HT1080 (cell line): ENCODE measurements at regions not wholly inside any gene's neighbourhood (a gene's known extent, or its start where the extent isn't known, plus 50 kb on each side); places are given as distances from the start of the nearest gene placed in this dataset.
A peak's percentile ranks its signal among the peaks of the same experiment; 100 is the strongest.
"Not testable (repeated sequence)": the region's sequence is repeated elsewhere in the genome, so short reads cannot be mapped to it uniquely, and the experiment has no call there.

Source experiments
- DNase-seq: peaks from one replicate; pipeline ENCODE4 v3.0.0-alpha.2; 2015; ENCODE audit warnings: low read depth

DNA sequence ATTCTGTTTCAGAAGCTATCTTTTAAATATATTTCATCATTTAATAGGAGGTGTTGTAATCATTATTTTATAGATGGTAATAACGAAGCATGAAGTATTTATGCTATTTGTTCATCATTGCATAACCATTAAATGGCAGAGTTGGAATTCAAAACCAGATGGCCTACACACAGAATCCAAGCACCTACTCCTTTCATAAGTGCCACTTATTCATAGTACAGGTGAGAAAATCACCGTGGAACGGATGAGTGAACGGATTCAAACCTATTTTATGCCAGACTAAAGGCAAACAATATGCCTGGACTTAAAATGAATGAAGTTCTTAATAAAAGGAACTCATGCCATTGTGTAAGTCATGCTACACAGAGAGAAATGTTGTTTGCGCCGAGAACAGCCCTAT is 397.9 kb upstream of the ADGRB3 start:
- DNase-seq: no peak

GRCh38 chr6:68235326-68235784 is 399.7 kb upstream of the ADGRB3 start:
- peak; percentile 51 for DNase-seq

GRCh38 chr6:68233623-68234022 is 401.5 kb upstream of the ADGRB3 start:
- DNase-seq: peak; percentile 41

DNA sequence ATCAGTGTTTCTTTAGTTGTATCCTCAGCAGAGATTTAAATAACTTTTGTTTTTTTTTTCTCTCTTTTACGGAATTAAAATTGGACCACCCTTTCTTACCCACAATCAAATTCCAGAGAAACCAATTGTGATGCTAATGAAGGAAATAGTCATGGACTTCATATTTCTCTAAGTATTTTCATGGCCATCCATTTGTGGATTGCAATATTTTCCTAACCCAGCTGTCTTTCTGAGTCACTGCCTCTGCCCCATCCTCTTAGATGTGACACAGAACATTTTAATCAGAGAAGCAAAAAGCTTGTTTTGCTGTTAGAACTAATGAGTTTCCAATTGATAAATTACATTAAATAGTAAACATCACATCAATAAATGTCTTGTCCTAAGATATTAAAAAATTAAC is 405.5 kb upstream of the ADGRB3 start:
- no peak for DNase-seq

DNA sequence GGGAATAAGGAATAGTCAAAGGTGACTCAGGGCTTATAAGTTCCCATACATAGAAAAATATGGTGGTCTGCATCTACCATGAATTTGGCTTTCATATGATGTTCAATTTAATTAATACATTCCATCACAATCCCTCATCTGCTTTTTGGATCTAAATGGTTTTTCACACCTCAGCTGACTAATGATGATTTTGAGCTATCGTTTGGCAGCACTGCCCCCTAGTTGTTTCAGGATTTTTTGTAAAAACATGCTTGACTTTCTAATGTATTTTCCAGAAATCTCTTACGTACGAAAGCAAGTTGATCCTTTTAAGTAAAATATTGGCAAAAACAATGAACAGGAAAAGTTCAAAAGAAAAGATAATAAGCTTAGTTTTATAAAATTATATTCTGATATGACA is 408.6 kb upstream of the ADGRB3 start:
- no peak for DNase-seq

DNA sequence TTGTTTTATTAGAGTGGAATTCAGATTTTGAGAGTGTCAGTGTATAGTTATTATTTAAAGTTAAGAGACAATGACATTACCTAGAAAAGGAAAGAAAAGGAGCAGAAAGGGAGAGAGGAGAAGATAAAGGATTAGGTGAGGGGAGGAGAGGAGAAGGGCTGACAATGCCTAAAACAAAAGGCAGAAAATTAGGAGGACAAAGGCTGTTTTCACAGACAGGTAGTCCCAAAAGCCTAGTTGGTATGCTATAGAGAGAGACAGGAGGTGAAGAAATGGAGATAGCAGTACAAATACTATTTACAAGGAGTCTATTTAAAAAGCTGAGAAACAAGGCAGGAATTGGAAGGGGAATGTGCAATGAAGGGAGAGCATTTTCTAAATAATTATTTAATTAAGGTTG is 409.4 kb upstream of the ADGRB3 start:
- DNase-seq: no peak

DNA sequence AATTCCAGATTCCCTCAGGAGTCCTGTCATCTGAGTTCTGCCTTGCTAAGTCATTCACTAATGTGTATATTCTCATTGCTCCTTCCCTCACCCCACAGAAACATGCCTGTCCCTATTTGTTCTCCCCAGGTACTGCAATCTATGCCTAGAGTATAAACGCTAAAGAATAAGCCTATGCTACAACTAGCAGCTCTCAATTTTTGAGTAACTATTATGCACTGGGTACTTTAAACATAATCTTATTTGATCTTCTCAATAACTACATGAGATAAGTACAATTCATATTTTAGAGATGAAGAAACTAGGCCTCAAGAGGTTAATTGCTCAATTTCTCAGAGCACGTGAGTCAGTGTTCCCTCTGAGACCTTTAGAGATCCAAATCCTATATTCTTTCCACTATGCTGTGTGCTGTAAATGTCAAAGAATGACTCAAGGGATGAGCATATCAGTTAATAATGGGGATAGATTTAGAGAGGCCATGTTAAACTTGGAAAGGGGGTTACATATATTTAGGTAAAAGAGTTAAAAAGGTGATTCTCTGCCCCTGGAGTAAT is 423.8 kb upstream of the ADGRB3 start:
- no peak for DNase-seq

DNA sequence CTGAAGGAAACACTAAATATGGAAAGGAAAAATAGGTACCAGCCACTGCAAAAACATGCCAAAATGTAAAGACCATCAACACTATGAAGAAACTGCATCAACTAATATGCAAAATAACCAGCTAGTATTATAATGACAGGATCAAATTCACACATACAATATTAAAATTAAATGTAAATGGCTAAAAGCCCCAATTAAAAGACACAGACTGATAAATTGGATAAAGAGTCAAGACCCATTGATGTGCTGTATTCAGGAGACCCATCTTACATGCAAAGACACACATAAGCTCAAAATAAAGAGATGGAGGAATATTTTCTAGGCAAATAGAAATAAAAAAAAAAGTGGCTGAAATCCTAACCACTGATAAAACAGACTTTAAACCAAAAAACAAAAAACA is 427.5 kb upstream of the ADGRB3 start:
- DNase-seq: not testable (repeated sequence)

GRCh38 chr6:68200929-68201328 is 434.2 kb upstream of the ADGRB3 start:
- no peak for DNase-seq

- DNase-seq: no peak
These were observed 437.7 kb upstream of the ADGRB3 start for GRCh38 chr6:68197356-68197755.

DNA sequence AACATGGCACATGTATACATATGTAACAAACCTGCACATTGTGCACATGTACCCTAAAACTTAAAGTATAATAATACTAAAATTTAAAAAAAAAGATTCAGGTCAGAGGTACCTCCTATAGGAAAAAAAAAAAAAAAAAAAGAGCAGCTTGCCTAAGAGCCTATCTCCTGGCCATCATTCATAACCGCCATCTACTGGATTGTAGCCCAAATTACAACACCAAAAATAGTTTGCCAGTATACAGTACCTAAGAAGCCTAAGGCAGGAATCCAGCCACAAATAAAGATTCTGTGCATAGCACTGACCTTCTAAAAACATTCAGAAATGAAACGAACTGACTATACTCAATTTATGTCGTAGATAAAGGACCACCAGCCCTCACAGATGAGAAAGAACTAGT is 438.4 kb upstream of the ADGRB3 start:
- DNase-seq: peak; percentile 48

GRCh38 chr6:68195753-68196152 is 439.3 kb upstream of the ADGRB3 start:
- DNase-seq: not testable (repeated sequence)

DNA sequence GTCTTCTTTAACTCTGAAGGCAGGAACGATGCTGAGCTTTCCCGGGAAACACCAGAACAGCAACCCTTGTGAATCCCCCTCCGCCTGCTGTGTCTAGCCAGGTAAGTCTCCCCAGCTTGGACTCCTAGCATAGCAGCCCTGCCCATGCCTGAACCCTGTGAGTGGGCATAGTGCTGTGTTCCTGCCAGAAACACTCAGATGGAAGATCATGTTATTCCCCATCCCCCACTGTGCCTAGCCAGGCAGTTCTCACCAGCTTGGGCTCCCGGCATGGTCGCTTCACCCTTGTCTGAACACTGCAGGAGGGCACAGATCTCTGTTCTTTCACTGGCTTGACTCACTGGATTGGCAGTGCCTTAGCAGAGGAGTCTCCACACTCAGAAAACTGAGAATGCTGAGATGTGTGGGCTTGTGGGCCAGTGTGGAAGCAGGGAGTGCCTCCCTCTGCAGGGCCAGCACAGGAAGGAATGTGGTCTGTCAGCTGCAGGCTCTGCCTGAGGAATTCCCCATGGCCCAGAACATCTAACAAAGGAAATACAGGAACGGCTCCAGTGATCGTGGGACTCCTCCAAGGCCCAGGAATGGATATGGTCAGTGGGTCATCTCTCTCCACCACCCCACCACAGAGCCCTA is 440.1 kb upstream of the ADGRB3 start:
- peak; percentile 17 for DNase-seq

GRCh38 chr6:68192988-68193387 is 442.1 kb upstream of the ADGRB3 start:
- no peak for DNase-seq

DNA sequence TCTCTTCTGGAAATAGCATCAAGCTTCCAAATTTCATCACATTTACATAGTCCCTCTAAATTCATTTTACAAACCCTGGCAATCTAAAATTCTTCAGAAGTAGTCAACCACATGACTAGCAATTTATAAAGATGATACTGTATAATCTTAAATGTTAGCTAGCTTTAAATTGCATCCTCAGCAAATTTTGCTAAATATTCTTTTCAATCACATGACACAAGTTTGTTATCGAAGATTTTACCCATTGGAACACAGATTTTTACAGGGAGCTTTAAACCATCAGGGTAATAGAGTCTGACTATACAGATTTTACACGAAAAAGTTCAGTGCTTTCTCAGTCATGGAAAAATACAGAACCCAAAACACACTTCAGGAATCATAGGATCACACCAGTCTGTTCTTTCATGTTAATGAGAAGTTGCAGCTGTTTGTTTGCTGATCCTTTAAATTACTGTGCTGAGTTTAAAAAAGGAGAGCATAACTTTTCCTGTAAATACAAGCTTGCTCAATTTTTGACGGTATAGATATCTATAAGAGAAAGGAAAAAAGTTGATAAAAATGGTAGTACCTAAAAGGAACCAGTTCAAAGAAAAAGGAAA is 445.8 kb upstream of the ADGRB3 start:
- no peak for DNase-seq

GRCh38 chr6:68186870-68187269 is 448.2 kb upstream of the ADGRB3 start:
- DNase-seq: no peak

GRCh38 chr6:68182386-68182785 is 452.7 kb upstream of the ADGRB3 start:
- DNase-seq: no peak

- not testable (repeated sequence) for DNase-seq
These were observed 454.1 kb upstream of the ADGRB3 start for GRCh38 chr6:68181027-68181426.

- DNase-seq: no peak
These were observed 461.5 kb upstream of the ADGRB3 start for GRCh38 chr6:68173616-68174015.

DNA sequence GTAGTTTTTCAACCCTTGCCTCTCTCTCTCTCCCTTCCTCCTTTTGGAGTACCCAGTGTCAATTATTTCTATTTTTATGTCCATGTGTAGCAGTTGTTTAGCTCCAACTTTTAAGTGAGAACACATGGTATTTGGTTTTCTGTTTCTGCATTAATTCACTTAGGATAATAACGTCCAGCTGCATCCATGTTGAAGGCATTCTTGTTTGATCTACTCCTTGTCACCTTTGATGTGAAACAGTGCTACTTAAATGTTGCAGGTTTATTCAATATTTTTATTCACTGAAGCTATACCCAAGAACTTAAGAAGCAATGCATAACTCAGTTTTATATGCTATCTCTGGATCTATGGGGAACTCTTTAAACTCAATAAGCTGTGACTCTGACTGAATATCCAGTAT is 465.2 kb upstream of the ADGRB3 start:
- no peak for DNase-seq

DNA sequence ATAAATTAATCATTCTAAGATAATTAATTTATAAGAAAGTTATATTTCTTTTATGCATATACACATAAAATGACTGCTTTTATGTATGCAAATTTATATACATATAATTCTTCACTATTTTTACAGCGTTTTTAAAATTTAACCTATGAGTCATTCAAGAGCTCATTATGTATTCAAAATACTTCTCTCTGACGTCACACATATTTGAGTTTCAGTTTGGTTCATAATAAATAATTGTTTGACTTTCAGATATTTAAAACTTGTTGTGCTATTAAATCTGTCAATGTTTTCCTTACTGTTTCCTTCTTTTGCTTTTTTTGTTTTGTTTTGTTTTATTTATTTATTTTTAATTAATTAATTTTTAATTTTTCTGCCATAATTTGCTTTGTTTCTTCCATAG is 467.5 kb upstream of the ADGRB3 start:
- DNase-seq: no peak

DNA sequence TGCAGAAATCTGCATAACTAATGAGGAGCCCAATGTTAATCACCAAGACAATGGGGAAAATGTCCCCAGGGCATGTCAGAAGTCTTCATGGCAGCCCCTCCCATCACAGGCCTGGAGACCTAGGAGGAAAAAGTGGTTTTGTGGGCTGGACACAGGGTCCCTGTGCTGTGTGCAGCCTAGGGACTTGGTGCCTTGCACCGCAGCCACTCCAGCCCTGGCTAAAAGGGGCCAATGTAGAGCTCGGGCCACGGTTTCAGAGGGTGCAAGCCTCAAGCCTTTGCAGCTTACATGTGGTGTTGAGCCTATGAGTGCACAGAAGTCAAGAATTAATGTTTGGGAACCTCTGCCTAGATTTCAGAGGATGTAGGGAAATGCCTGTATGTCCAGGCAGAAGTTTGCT is 474.3 kb upstream of the ADGRB3 start:
- DNase-seq: not testable (repeated sequence)

DNA sequence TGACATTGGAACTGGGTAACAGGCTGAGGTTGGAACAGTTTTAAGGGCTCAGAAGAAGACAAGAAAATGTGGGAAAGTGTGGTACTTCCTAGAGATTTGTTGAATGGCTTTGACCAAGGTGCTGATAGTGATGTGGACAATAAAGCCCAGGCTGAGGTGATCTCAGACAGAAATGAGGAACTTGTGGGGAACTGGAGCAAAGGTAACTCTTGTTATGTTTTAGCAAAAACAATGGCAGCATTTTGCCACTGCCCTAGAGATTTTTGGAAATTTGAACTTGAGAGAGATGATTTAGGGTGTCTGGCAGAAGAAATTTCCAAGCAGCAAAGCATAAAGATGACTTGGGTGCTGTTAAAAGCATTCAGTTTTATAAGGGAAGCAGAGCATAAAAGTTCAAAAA is 474.7 kb upstream of the ADGRB3 start:
- DNase-seq: no peak
